ENCODE measurements at regions not wholly inside any gene's neighbourhood (a gene's known extent, or its start where the extent isn't known, plus 50 kb on each side); places are given as distances from the start of the nearest gene placed in this dataset.

- no peak for DNase-seq (ENCODE audit: low read depth)
- TF ChIP-seq CTCF (IDR thresholded peaks at IDR 0.05; ENCODE audit: control insufficient read depth, insufficient read depth, low read depth, low read length, missing control alignments), result no peak
Observed at GRCh38 chr3:189516039-189516438, 115.2 kb upstream of the TP63 start.

GRCh38 chr3:189517981-189518380, 113.2 kb upstream of the TP63 start:
- no peak overlapping the region for H3K4me3 ChIP-seq (ENCODE audit: control insufficient read depth, low read depth, low read length)
- TF ChIP-seq CTCF (IDR thresholded peaks at IDR 0.05; ENCODE audit: control insufficient read depth, insufficient read depth, low read depth, low read length, missing control alignments), result no peak
- no peak for DNase-seq (ENCODE audit: low read depth)

More at GRCh38 chr3:189516039-189516438, 115.2 kb upstream of the TP63 start:
- no peak overlapping the region for H3K4me3 ChIP-seq (ENCODE audit: control insufficient read depth, low read depth, low read length)

GRCh38 chr3:189519458-189519857, 111.7 kb upstream of the TP63 start:
- H3K4me3 ChIP-seq (ENCODE audit: control insufficient read depth, low read depth, low read length), result no peak overlapping the region
- no peak for TF ChIP-seq CTCF (IDR thresholded peaks at IDR 0.05; ENCODE audit: control insufficient read depth, insufficient read depth, low read depth, low read length, missing control alignments)
- no peak for DNase-seq (ENCODE audit: low read depth)

- DNase-seq (ENCODE audit: low read depth), result no peak
- TF ChIP-seq CTCF (IDR thresholded peaks at IDR 0.05; ENCODE audit: control insufficient read depth, insufficient read depth, low read depth, low read length, missing control alignments), result no peak
- no peak overlapping the region for H3K4me3 ChIP-seq (ENCODE audit: control insufficient read depth, low read depth, low read length)
Observed at GRCh38 chr3:189529468-189529867, 101.7 kb upstream of the TP63 start.

- no peak for TF ChIP-seq CTCF (IDR thresholded peaks at IDR 0.05; ENCODE audit: control insufficient read depth, insufficient read depth, low read depth, low read length, missing control alignments)
- DNase-seq (ENCODE audit: low read depth), result no peak
- H3K4me3 ChIP-seq (ENCODE audit: control insufficient read depth, low read depth, low read length), result no peak overlapping the region
Observed at GRCh38 chr3:189529889-189530471, 101.2 kb upstream of the TP63 start.

- TF ChIP-seq CTCF (IDR thresholded peaks at IDR 0.05; ENCODE audit: control insufficient read depth, insufficient read depth, low read depth, low read length, missing control alignments), result no peak
- no peak for DNase-seq (ENCODE audit: low read depth)
- H3K4me3 ChIP-seq (ENCODE audit: control insufficient read depth, low read depth, low read length), result no peak overlapping the region
Observed at GRCh38 chr3:189530822-189531221, 100.4 kb upstream of the TP63 start.

- H3K4me3 ChIP-seq (ENCODE audit: control insufficient read depth, low read depth, low read length), result no peak overlapping the region
- TF ChIP-seq CTCF (IDR thresholded peaks at IDR 0.05; ENCODE audit: control insufficient read depth, insufficient read depth, low read depth, low read length, missing control alignments), result no peak
- DNase-seq (ENCODE audit: low read depth), result no peak
Observed at GRCh38 chr3:189531271-189531670, 99.9 kb upstream of the TP63 start.
